HG02588 (cell line): ENCODE measurements at regions not wholly inside any gene's neighbourhood (a gene's known extent, or its start where the extent isn't known, plus 50 kb on each side); places are given as distances from the start of the nearest gene placed in this dataset.
"Not testable (repeated sequence)": the region's sequence is repeated elsewhere in the genome, so short reads cannot be mapped to it uniquely, and the experiment has no call there.

Experiments used
- ATAC-seq: cut with Tn5 transposase; IDR thresholded peaks from one replicate; pipeline ENCODE4 v1.9.1; 2021; ENCODE audit warnings: mild to moderate bottlenecking, moderate library complexity; ENCODE audit not compliant: unreplicated experiment

DNA sequence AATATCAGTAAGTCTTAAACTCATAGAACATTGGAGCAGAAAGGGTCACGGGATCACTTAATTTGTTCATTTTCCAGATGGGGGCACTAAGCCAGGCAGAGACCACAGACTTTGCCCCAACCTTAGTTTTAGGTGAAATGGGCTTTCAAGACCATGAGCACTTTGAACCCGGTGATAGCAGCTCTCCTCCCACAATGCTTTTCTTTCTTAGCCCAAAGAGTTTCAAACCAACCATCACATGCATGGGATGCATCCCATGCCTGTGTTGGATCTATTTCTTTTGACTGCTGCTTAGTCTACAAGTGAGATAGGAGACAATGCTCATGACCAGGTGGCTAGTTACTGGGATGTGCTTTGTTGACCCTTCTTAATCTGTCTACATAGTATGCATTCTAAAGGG lies 240.6 kb downstream of the NUF2 start:
- no peak for ATAC-seq

DNA sequence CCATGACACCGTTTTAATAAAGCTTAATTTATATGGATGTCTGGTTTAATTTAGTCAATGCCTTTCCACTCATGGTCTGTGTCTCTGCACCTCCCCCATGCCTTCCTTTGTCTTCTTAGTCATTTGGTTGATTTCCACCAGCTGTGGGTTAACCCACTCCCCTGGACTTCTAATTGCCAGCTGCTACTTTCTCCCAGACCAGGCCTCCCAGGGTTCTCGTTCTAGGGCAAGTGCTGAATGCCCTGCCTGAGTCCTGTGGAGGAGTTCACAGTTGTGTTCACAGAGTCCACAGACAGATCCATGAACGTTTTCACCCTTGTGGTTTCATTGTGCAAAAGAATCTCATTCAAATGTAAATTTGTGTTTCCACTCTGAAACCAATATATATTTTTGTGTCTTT lies 243.4 kb downstream of the NUF2 start:
- no peak for ATAC-seq

DNA sequence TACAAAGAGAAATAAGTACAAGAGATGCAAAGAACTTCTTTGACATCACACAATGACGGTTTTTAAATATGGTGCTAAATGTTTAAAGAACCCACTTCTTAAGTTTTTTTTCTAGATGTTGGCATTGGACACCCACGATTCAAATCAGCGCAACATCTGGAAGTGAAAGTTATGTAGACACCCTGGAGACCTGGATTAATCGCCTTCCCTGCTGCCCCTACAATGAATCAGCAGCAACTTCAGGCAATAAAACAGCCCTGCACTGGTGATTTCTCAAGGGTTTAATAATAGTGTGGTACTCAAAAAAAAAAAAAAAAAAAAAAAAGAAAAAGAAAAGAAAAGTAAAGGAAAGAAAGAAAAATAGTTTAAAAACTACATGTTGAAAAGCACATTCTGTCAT lies 248.3 kb downstream of the NUF2 start:
- no peak for ATAC-seq

- ATAC-seq: no peak
Measured at GRCh38 chr1:163571950-163572349, 250.2 kb downstream of the NUF2 start.

- no peak for ATAC-seq
Measured at GRCh38 chr1:163574119-163574518, 252.4 kb downstream of the NUF2 start.

DNA sequence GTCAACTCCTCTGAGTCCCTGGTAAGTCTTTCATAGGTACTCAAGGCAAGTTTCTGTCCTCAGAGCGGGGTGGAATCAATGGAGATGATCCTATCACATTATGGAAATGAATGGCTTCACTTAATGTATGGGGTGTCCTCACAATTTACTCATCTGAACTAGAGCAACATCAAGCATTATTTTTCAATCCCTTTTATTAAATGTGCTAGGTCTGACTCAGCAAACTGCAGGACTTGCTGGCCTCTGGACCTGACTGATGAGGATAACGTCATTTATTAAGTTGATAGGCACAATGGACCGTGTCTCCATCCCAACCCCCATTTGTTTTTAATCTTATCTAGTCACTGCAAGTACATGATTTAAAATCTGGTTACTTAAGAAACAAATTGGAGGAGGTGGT lies 259.2 kb downstream of the NUF2 start:
- no peak for ATAC-seq

GRCh38 chr1:163583661-163584181 lies 262.0 kb downstream of the NUF2 start:
- no peak for ATAC-seq

GRCh38 chr1:163585796-163586195 lies 264.0 kb downstream of the NUF2 start:
- no peak for ATAC-seq

- no peak for ATAC-seq
Measured at GRCh38 chr1:163588796-163589195, 267.0 kb downstream of the NUF2 start.

GRCh38 chr1:163589735-163590134 lies 268.0 kb downstream of the NUF2 start:
- ATAC-seq: no peak

GRCh38 chr1:163591131-163591530 lies 269.4 kb downstream of the NUF2 start:
- ATAC-seq: not testable (repeated sequence)

GRCh38 chr1:163592623-163593022 lies 270.9 kb downstream of the NUF2 start:
- not testable (repeated sequence) for ATAC-seq

DNA sequence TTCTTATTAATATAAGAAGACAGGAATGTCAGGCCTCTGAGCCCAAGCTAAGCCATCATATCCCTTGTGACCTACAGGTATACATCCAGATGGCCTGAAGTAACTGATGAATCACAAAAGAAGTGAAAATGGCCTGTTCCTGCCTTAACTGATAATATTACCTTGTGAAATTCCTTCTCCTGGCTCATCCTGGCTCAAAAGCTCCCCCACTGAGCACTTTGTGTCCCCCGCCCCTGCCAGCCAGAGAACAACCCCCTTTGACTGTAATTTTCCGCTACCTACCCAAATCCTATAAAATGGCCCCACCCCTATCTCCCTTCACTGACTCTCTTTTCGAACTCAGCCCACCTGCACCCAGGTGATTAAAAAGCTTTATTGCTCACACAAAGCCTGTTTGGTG lies 274.4 kb downstream of the NUF2 start:
- ATAC-seq: not testable (repeated sequence)

- no peak for ATAC-seq
Measured at GRCh38 chr1:163596541-163597258, 274.9 kb downstream of the NUF2 start.

GRCh38 chr1:163604321-163604720 lies 282.6 kb downstream of the NUF2 start:
- no peak for ATAC-seq

DNA sequence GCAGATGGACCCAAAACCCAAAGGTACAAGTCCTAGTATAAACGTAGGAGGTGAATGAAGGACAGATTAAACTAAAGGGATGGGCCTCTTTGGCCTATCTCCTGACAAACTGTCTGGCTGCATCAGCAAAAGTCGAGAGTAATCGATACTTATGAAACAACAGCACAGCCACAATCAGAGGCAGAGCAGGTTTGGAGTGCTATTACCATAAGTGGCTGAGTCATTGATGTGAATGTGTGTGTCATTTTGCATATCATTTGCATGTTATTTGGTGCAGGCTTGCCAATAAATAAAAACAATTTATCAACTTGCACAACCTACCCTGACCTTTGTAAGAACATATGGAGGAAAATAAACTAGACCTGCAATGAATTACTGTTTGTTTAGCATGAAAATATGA lies 283.1 kb downstream of the NUF2 start:
- ATAC-seq: no peak

GRCh38 chr1:163608979-163609378 lies 287.2 kb downstream of the NUF2 start:
- no peak for ATAC-seq

GRCh38 chr1:163609858-163610257 lies 288.1 kb downstream of the NUF2 start:
- ATAC-seq: no peak

DNA sequence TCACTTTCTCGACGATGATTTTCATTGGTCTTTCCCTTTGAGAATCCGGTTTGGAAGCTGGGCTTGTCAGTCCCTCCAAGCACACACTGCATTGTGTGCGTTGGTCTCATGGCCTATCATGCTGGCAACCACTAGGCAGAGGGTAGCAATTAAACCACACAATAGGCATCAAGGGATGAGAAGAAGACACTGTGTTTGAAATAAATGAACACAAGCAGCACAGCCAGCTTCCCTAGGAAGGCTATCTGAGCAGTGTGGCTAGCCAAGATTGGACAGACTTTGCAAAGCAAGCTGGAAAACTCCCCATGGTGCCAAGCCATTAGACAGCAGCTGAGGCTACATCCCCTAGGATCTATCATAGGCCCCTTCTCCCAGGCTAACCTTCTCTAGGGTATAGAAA lies 288.7 kb downstream of the NUF2 start:
- ATAC-seq: no peak

GRCh38 chr1:163614361-163614760 lies 292.6 kb downstream of the NUF2 start:
- ATAC-seq: no peak

DNA sequence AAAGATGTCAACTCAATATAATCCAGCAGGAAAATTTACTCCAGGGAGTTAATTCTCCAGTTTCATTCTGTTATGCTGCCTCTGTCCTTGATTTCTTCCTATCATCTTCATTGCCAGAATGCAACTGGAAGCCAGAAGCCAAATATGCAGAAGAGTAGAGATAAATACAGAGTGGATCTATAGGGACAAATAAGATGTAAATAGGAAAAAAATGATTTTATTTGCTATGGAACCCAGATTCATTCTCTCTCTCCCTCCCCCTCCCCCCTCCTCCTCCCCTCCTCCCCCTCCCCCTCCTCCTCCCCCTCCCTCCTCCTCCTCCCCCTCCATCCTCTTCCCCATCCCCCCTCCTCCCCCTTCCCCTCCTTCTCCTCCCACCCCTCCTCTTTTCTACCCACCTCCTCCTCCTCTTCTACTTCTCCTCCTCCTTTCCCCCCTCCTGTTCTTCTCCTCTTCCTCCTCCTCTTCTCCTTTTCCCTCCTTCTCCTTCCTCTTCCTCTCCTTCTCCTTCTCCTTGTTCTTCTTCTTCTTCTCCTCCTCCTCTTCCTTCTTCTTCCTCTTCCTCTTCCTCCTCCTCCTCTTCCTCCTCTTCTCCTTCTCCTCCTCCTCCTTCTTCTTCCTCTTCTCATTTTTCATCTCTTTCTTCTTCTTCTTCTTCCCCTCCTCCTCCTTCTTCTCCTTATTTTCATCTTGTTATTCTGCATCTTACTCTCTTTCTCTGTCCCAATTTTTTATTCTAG lies 306.4 kb downstream of the NUF2 start:
- no peak for ATAC-seq

DNA sequence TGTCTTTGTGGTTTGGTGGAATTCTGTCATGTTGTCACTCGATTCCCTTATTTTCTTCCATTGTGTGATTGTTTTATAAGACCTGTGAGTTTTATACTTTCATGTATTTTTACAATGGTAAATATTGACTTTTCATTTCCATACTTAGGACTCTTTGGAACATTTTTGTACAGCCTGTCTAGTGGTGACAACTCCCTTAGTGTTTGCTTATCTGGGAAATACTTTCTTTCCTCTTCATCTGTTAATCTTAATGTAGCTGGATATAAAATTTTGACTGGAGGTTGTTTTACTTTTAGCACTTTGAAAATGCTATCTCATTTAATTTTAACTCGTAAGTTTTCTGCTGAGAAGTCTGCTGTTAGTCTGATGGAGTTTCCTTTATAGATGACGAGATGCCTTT lies 310.5 kb downstream of the NUF2 start:
- no peak for ATAC-seq
